HUES64 (cell line): ENCODE measurements at regions not wholly inside any gene's neighbourhood (a gene's known extent, or its start where the extent isn't known, plus 50 kb on each side); places are given as distances from the start of the nearest gene placed in this dataset.

Experiments
- H3K27ac ChIP-seq: 2 replicates; pipeline ENCODE4 v1.7.0; 2013; ENCODE audit warnings: low read depth, low read length, inconsistent platforms
- H3K27me3 ChIP-seq: 2 replicates; pipeline ENCODE4 v1.6.1; 2013; ENCODE audit warnings: mild to moderate bottlenecking, low read length; ENCODE audit not compliant: insufficient read depth
- H3K36me3 ChIP-seq: 2 replicates; pipeline ENCODE4 v1.6.1; 2013; ENCODE audit warnings: mild to moderate bottlenecking, low read length; ENCODE audit not compliant: insufficient read depth
- H3K4me1 ChIP-seq: 2 replicates; pipeline ENCODE4 v1.6.1; 2013; ENCODE audit warnings: mild to moderate bottlenecking, low read length, moderate library complexity; ENCODE audit not compliant: insufficient read depth
- H3K4me3 ChIP-seq: 2 replicates; pipeline ENCODE4 v1.5.1; 2013; ENCODE audit warnings: mild to moderate bottlenecking, low read length, moderate library complexity
- H3K9ac ChIP-seq: 2 replicates; pipeline ENCODE4 v1.6.1; 2013; ENCODE audit warnings: mild to moderate bottlenecking, low read depth, low read length
- H3K9me3 ChIP-seq: 2 replicates; pipeline ENCODE4 v1.6.1; 2013; ENCODE audit warnings: low read depth, low read length; ENCODE audit not compliant: insufficient read depth
- WGBS: fragments of 150-250, 120-280 bp; methylation state at CpG from one replicate; pipeline ENCODE4 v1.1.7; 2013; ENCODE audit warnings: missing lambda C conversion rate; 5-methylcytosine and 5-hydroxymethylcytosine counted together

DNA sequence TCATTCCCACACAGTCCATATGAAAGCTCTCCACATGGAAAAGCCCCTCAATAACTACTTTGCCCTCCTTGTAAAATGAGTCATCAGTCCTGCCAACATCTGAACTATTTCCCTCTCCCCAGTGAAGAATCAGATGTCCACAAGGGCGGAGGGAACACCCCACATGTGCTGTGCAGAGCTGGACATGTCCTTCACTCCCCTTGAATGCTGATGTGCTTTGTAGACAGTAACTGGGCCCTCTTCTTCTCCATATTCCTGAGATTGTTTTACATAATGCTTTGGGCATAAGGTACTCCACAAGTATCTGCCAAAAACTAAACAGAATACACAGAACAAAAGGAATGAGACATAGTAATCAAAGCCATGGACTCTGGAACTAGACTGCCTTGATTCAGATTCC lies 879.4 kb downstream of the BCL11A start:
- 100% methylated on average over 1 of the region's 1 CpG for WGBS
- Histone ChIP-seq H3K9me3 (no peaks in the 10 kb centered on the region), H3K36me3 (no peaks in the 10 kb centered on the region), H3K27me3 (no peaks in the 10 kb centered on the region), H3K27ac (no peak overlapping the region), H3K4me1 (no peaks in the 10 kb centered on the region), H3K4me3 (no peak overlapping the region), H3K9ac (no peak overlapping the region)

DNA sequence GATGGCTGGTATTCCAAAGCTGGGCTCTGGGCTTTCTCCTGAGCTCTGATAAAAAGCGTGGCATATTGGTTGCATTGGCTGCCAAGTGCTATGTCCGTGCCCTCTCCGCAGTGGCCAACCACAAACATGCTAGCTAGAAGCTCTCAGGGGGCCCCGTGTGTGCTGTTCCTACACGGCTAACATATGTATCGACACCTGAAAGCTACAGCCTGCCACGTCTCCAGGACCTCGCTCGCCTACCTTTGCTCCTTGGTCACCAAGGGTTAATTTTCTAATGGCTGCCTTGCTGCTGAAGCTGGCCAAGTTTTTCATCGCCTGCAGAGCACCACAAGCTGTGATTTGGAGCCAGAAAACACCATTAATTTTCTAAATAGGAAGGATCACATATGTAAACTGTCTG lies 888.4 kb downstream of the BCL11A start:
- WGBS: 86% methylated on average over 10 of the region's 10 CpGs
- no peak overlapping the region for H3K4me3 ChIP-seq

DNA sequence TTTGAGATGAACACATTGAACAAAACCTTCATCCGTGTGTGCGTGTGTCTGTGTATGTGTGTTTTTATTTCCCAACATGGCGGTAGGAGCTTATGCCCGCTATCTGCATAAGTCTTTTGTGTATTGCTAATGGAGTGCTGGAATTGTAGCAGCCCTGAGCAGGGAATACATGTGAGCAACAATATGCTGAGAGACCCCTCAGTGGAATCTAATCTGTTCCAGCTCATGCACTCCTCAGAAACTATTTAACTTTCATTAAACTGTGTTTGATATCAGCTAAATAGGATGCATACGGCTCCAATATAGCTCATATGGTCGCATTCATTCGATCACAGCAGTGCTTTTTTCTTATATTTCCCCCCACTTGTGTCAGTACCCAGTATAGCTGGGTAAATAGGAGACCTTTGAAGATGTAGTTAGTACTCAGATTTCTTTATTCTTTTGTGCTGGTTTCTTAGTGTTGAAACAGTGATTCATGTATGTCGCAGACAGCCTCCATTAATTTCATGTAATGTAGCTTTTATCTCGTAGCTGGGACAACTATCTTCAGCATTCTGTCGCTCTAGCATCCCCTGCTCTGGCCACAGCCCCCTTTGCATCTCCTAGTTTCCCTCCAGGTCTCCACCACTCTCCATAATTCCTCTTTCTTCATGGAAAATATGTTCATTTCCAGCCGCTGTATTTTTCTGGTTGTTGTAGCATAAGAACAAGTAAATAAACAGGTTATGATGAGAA lies 891.2 kb downstream of the BCL11A start:
- H3K4me3 ChIP-seq: no peak overlapping the region
- WGBS: 93% methylated on average over 11 of the region's 11 CpGs
- H3K36me3 ChIP-seq: no peaks in the 10 kb centered on the region
- peaks cover 21% of the 10 kb centered on the region for H3K4me1 ChIP-seq
- H3K9ac ChIP-seq: no peak overlapping the region
- H3K27ac ChIP-seq: no peak overlapping the region
- H3K9me3 ChIP-seq: no peaks in the 10 kb centered on the region
- H3K27me3 ChIP-seq: no peaks in the 10 kb centered on the region

More for the DNA sequence above, 888.4 kb downstream of the BCL11A start:
- no peaks in the 10 kb centered on the region for H3K27me3 ChIP-seq
- H3K9me3 ChIP-seq: no peaks in the 10 kb centered on the region
- H3K27ac ChIP-seq: no peak overlapping the region
- H3K4me1 ChIP-seq: peaks cover 21% of the 10 kb centered on the region
- H3K9ac ChIP-seq: no peak overlapping the region
- H3K36me3 ChIP-seq: no peaks in the 10 kb centered on the region

DNA sequence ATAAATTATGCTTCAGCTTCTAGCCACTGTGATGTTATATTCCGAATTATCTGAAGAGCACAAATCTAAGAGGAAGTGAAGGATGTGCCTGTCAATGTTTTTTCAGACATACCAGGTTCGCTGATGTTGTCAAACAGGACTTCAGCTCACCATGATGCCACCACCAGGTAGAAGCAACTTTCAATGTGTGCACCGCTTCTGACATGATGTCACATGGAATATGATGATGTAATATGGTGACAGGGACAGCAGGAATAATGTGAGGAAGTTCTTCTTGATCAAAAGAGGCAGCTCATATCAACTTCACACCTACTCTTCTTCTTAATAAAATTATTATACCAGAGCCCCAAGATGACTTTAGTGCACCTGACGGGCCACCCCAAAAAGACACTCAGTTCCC lies 893.2 kb downstream of the BCL11A start:
- 94% methylated on average over 4 of the region's 4 CpGs for WGBS
- Histone ChIP-seq H3K9me3 (no peaks in the 10 kb centered on the region), H3K9ac (no peak overlapping the region), H3K4me3 (no peak overlapping the region), H3K27me3 (no peaks in the 10 kb centered on the region), H3K27ac (no peak overlapping the region), H3K36me3 (no peaks in the 10 kb centered on the region), H3K4me1 (peaks cover 21% of the 10 kb centered on the region)

DNA sequence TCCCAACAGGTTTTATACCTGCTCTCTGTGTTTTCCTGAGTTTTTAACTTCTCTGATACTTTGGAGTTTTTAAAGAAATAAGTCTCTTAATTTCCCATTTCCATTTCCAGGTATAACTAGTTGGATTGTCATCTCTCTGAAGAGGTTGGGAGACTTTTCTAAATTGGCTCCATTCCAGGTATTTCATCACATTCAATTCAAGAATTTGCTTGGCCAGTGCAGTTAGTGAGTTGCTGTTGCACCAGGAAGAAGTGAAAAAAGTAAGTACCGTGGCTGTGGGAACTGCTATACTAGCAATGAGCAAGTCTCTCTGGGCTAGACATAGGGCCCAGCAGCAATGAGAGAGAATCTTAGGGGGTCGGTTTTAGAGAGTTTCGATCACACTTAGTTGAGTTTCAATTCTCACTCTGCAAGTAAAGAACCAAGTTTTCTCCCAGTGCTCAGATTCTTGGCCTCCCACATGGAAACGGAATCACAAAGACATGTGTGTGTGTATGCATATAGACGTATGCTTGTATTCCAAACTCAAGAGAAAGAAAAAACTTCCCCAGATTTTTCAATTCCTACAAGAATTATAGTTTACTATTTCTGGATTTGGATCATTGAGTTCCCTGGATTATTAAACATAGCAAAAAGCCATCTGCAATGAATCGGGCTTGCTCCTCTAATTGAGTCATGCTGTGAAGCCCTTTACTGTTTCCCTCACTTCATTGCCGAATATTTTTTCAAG lies 894.4 kb downstream of the BCL11A start:
- H3K4me3 ChIP-seq: no peak overlapping the region
- H3K27me3 ChIP-seq: no peaks in the 10 kb centered on the region
- no peak overlapping the region for H3K9ac ChIP-seq
- no peaks in the 10 kb centered on the region for H3K36me3 ChIP-seq
- peaks cover 20% of the 10 kb centered on the region for H3K4me1 ChIP-seq
- H3K27ac ChIP-seq: no peak overlapping the region
- WGBS: 91% methylated on average over 5 of the region's 7 CpGs
- no peaks in the 10 kb centered on the region for H3K9me3 ChIP-seq

DNA sequence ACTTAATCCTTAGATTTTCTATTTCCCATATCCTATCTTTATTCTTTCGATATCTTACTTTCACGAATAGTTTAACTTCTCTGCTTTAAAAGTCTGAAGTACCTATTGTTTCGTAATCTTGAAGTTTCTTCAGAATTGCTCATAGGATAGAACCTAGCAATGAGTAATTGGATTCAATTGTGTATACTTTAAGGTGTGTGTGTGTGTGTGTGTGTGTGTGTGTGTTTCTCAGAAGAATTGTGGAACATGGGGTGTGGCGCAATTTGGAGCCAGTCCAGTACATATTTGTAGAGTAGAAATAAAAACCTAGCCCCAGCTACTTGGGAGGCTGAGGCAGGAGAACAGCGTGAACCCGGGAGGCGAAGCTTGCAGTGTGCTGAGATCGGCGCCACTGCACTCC lies 897.6 kb downstream of the BCL11A start:
- H3K9me3 ChIP-seq: no peaks in the 10 kb centered on the region

DNA sequence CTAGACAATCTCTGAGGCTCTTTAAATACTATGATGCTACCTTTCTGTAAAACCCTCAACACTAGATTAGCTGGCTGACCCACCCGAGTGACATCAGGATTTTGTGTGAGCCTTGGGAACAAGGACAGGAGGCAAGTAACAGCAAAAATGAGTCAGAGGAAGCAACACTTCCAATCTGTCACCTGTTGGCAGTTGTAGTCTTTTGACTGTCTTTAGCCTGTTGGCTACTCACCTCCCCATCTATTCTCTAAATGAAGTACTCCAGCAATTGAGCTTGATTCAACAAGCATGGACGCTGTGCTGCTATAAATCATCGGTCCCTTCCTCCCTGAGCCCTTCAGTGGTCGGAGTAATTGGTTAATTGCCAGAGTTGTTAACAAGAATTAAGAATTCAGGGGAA lies 898.7 kb downstream of the BCL11A start:
- Histone ChIP-seq H3K9me3 (no peaks in the 10 kb centered on the region), H3K4me1 (no peaks in the 10 kb centered on the region), H3K36me3 (no peaks in the 10 kb centered on the region), H3K27ac (no peak overlapping the region), H3K4me3 (no peak overlapping the region), H3K9ac (no peak overlapping the region), H3K27me3 (no peaks in the 10 kb centered on the region)
- WGBS: 84% methylated on average over 4 of the region's 4 CpGs

More for the DNA sequence above, 897.6 kb downstream of the BCL11A start:
- Histone ChIP-seq H3K36me3 (no peaks in the 10 kb centered on the region), H3K27me3 (no peaks in the 10 kb centered on the region), H3K27ac (no peak overlapping the region), H3K4me3 (no peak overlapping the region), H3K9ac (no peak overlapping the region), H3K4me1 (no peaks in the 10 kb centered on the region)
- WGBS: 95% methylated on average over 9 of the region's 9 CpGs

DNA sequence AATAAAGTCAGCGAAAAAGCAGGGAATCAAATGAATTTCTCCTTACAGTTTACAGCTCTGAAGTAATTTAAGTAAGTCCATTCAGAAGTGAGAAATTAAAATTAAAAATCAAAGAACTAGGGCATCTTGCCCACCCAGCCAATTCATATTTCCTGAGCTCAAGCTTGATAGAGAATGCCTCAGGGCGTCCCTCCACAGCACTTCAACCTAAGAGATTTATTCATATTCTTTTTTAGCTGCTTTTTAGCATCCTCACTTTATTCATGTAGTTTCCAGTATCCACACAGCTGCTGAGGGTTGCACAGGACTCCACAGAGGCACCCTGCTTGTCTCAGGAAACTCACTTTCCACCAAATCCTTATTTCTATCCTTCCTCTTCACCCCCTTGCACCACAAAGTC lies 900.3 kb downstream of the BCL11A start:
- Histone ChIP-seq H3K4me1 (no peaks in the 10 kb centered on the region), H3K27ac (no peak overlapping the region), H3K9ac (no peak overlapping the region), H3K36me3 (no peaks in the 10 kb centered on the region), H3K4me3 (no peak overlapping the region), H3K27me3 (no peaks in the 10 kb centered on the region), H3K9me3 (no peaks in the 10 kb centered on the region)
- WGBS: 87% methylated on average over 2 of the region's 2 CpGs

DNA sequence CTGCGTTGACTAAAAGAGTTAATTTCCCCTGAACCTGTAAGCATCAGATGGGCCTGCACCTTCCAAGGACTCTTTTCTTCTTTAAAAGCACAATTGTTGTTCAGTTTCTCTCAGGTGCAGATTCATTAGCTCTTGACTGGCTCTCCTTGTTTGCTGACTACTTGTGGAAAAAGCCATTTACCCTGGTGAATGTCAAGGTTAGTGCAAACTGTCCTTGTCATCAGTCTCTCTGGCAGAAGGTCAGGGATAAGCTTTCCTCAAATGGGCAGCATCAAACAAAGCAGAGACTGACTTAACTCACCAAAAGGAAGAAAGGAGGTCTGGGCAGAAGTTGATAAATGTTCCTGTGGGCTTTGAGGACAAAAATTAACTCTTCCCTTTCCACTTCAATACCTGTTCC lies 922.7 kb downstream of the BCL11A start:
- H3K27ac ChIP-seq: no peak overlapping the region
- no peaks in the 10 kb centered on the region for H3K36me3 ChIP-seq
- WGBS: 92% methylated on average over 1 of the region's 1 CpG
- H3K9ac ChIP-seq: no peak overlapping the region
- H3K9me3 ChIP-seq: no peaks in the 10 kb centered on the region
- H3K27me3 ChIP-seq: no peaks in the 10 kb centered on the region
- no peak overlapping the region for H3K4me3 ChIP-seq
- H3K4me1 ChIP-seq: no peaks in the 10 kb centered on the region

DNA sequence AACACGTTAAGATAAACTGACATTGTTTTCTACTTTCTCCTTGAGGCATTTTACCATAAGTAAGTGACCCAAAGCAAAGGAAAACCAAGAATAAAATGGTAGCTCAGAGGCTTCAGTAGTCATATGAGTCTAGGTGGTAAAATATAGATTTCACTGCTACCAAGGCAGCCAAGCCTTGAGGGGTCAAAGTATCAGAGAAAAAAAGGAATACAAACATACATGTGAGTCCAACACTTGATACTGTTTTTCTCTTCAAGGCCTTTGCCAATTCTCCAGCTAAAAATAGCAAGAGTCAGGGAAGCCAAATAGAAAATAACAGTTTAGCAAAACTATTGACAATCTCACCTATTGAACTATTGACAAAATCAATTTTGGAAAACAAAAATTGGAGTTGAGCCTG lies 925.9 kb downstream of the BCL11A start:
- H3K27me3 ChIP-seq: no peaks in the 10 kb centered on the region
- no peak overlapping the region for H3K27ac ChIP-seq
- WGBS: 100% methylated on average over 1 of the region's 1 CpG
- H3K9me3 ChIP-seq: no peaks in the 10 kb centered on the region
- no peak overlapping the region for H3K9ac ChIP-seq
- no peaks in the 10 kb centered on the region for H3K36me3 ChIP-seq
- no peak overlapping the region for H3K4me3 ChIP-seq
- H3K4me1 ChIP-seq: no peaks in the 10 kb centered on the region

DNA sequence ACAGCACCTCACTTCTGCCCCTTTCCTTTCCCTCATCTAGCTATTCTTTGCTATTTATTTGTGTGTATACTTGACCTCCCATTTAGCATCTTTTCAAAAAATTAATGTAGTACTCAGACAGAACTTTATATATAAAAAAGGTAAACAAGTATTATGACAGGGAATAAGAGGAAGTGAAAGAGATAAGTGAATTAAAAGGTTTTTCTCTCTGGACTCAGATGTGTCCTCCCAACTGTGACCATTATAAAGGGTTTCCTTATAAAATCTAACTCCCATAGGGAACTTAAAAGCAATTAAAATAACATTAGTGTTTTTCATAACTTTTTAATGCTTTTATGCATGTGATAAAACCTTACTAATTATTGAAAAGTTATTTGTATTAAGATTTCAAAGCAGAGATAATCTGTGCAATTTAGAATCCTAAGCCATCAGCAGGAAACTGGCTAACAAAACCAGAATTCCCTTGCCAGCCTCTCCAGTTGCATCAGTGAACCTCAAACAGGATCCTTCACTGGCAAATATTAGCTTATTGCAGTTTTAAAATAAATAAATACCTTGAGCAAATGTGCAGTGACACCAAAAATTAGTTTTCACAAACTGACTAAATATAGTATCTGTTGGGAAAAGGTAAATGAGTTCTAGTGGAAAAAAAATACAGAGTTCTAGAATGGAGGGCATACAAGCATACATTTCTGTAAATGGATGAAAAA lies 930.7 kb downstream of the BCL11A start:
- Histone ChIP-seq H3K4me1 (no peaks in the 10 kb centered on the region), H3K4me3 (no peak overlapping the region), H3K9me3 (0 out of 2 replicates have a peak, but pooled peaks cover under 1% of the 10 kb centered on the region), H3K9ac (no peak overlapping the region), H3K27ac (no peak overlapping the region), H3K27me3 (no peaks in the 10 kb centered on the region), H3K36me3 (no peaks in the 10 kb centered on the region)
